ENCODE measurements at regions not wholly inside any gene's neighbourhood (a gene's known extent, or its start where the extent isn't known, plus 50 kb on each side); places are given as distances from the start of the nearest gene placed in this dataset.
"Not testable (repeated sequence)": the region's sequence is repeated elsewhere in the genome, so short reads cannot be mapped to it uniquely, and the experiment has no call there.

- Histone ChIP-seq H3K4me1 (ENCODE audit: control insufficient read depth, extremely low read depth, insufficient read depth, low read length) (no peaks in the 10 kb centered on the region), H3K9me1 (ENCODE audit: control insufficient read depth, extremely low read depth, insufficient read depth, low read length) (no peaks in the 10 kb centered on the region), H3K79me2 (ENCODE audit: control insufficient read depth, insufficient read depth, low read length) (no peaks in the 10 kb centered on the region), H4K20me1 (ENCODE audit: control insufficient read depth, extremely low read depth, insufficient read depth, low read length) (no peaks in the 10 kb centered on the region), H3K9me3 (ENCODE audit: control insufficient read depth, low read depth, low read length) (no peaks in the 10 kb centered on the region), H3K36me3 (ENCODE audit: control insufficient read depth in 2 of 2, extremely low read depth in 1 of 2, insufficient read depth in 2 of 2, low read length in 2 of 2) (no peaks in the 10 kb centered on the region), H3K27me3 (ENCODE audit: control insufficient read depth, extremely low read depth, insufficient read depth, low read length) (no peaks in the 10 kb centered on the region), H3K9ac (ENCODE audit: control insufficient read depth, extremely low read depth, insufficient read depth, low read length) (no peak overlapping the region), H3K4me2 (ENCODE audit: control insufficient read depth, extremely low read depth, insufficient read depth, low read depth, low read length) (no peak overlapping the region), H2AFZ (ENCODE audit: control insufficient read depth, low read length) (no peak overlapping the region), H3K4me3 (ENCODE audit: control insufficient read depth in 2 of 3, extremely low read depth in 1 of 3, insufficient read depth in 2 of 3, low read depth in 1 of 3, low read length in 3 of 3) (no peak overlapping the region), H3K27ac (ENCODE audit: control insufficient read depth, insufficient read depth, low read length) (no peak overlapping the region)
- DNase-seq (ENCODE audit: low read depth, low spot score) (no peak), FAIRE-seq (no peak)
- dilution Hi-C loops (cut with MboI; ENCODE audit: extremely low pct_ligation_motif_present, low sequenced_read_pairs), result no loop called here
- TF ChIP-seq EZH2 (IDR thresholded peaks at IDR 0.05; ENCODE audit: low read length) (no peak), CTCF (optimal IDR thresholded peaks at IDR 0.05 in 1 of 3, IDR thresholded peaks at IDR 0.05 in 1 of 3, conservative IDR thresholded peaks at IDR 0.05 in 1 of 3; ENCODE audit: extremely low read depth in 1 of 3, insufficient read depth in 2 of 3, low read length in 3 of 3) (no peak)
These were observed 724.6 kb upstream of the NRP1 start for GRCh38 chr10:34058845-34059614.

- H3K4me3 ChIP-seq (ENCODE audit: control insufficient read depth in 2 of 3, extremely low read depth in 1 of 3, insufficient read depth in 2 of 3, low read depth in 1 of 3, low read length in 3 of 3); FAIRE-seq; dilution Hi-C loops (cut with MboI; ENCODE audit: extremely low pct_ligation_motif_present, low sequenced_read_pairs); H3K36me3 ChIP-seq (ENCODE audit: control insufficient read depth in 2 of 2, extremely low read depth in 1 of 2, insufficient read depth in 2 of 2, low read length in 2 of 2); H3K79me2 ChIP-seq (ENCODE audit: control insufficient read depth, insufficient read depth, low read length); DNase-seq (ENCODE audit: low read depth, low spot score); H3K4me1 ChIP-seq (ENCODE audit: control insufficient read depth, extremely low read depth, insufficient read depth, low read length); H3K9me3 ChIP-seq (ENCODE audit: control insufficient read depth, low read depth, low read length); H3K9me1 ChIP-seq (ENCODE audit: control insufficient read depth, extremely low read depth, insufficient read depth, low read length); H3K9ac ChIP-seq (ENCODE audit: control insufficient read depth, extremely low read depth, insufficient read depth, low read length); H3K27ac ChIP-seq (ENCODE audit: control insufficient read depth, insufficient read depth, low read length); H3K4me2 ChIP-seq (ENCODE audit: control insufficient read depth, extremely low read depth, insufficient read depth, low read depth, low read length); H2AFZ ChIP-seq (ENCODE audit: control insufficient read depth, low read length); H4K20me1 ChIP-seq (ENCODE audit: control insufficient read depth, extremely low read depth, insufficient read depth, low read length); H3K27me3 ChIP-seq (ENCODE audit: control insufficient read depth, extremely low read depth, insufficient read depth, low read length): not testable (repeated sequence)
These were observed 721.0 kb upstream of the NRP1 start for GRCh38 chr10:34055410-34055985.

Data from keratinocyte (primary cell).